Memory B cell (primary cell): ENCODE measurements at regions not wholly inside any gene's neighbourhood (a gene's known extent, or its start where the extent isn't known, plus 50 kb on each side); places are given as distances from the start of the nearest gene placed in this dataset.
"Not testable (repeated sequence)": the region's sequence is repeated elsewhere in the genome, so short reads cannot be mapped to it uniquely, and the experiment has no call there.

Experiments used
- ATAC-seq: fragments of 150-1000 bp; cut with Tn5 transposase; 2 replicates; pipeline ENCODE4 v1.10.0; 2021; ENCODE audit warnings: low read depth, mild to moderate bottlenecking, moderate library complexity
- DNase-seq, 2 donors: peaks; one replicate each; pipeline ENCODE4 v3.0.0; 2022; ENCODE audit warnings: low spot score in 2 of 2
- H3K27ac Mint-ChIP-seq: one replicate; pipeline ENCODE4 v1.8.0; 2022; ENCODE audit warnings: mild to moderate bottlenecking, moderate library complexity, mixed read lengths
- H3K27me3 Mint-ChIP-seq: one replicate; pipeline ENCODE4 v1.8.0; 2022; ENCODE audit warnings: mixed read lengths
- H3K36me3 Mint-ChIP-seq: one replicate; pipeline ENCODE4 v1.8.0; 2022; ENCODE audit warnings: mild to moderate bottlenecking, mixed read lengths
- H3K4me1 Mint-ChIP-seq: one replicate; pipeline ENCODE4 v1.8.0; 2022; ENCODE audit warnings: mixed read lengths
- H3K4me3 Mint-ChIP-seq: one replicate; pipeline ENCODE4 v1.8.0; 2022; ENCODE audit warnings: mild to moderate bottlenecking, moderate library complexity, mixed read lengths
- H3K9me3 Mint-ChIP-seq: one replicate; pipeline ENCODE4 v1.8.0; 2022; ENCODE audit warnings: mixed read lengths

DNA sequence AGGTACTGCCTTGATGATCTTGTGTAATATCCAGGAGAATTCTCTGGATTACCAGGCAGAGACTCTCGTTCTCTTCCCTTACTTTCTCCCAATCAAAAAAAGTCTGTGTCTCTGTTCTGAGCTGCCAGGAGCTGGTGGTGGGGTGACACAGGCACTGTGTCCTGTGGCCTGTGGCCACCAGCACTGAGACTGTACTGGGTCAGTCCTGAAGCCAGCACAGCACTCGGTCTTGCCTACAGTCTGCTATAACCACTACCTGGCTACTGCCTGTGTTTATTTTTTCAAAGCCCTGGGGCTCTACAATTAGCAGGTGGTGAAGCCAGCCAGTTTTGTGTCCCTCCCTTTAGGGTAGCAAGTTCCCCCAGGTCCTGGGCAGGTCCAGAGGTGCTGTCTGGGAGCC is 331.1 kb upstream of the MAGEB18 start:
- DNase-seq = no peak
- Mint-ChIP-seq H3K4me3 (no peak overlapping the region), H3K27me3 (no peaks in the 10 kb centered on the region), H3K4me1 (no peaks in the 10 kb centered on the region), H3K36me3 (no peaks in the 10 kb centered on the region), H3K9me3 (peaks cover 2% of the 10 kb centered on the region), H3K27ac (no peak overlapping the region)
- no peak for ATAC-seq

- Mint-ChIP-seq H3K27me3 (no peaks in the 10 kb centered on the region), H3K27ac (no peak overlapping the region), H3K36me3 (no peaks in the 10 kb centered on the region), H3K9me3 (peaks cover 3% of the 10 kb centered on the region), H3K4me1 (no peaks in the 10 kb centered on the region), H3K4me3 (no peak overlapping the region)
- ATAC-seq (no peak), DNase-seq (no peak)
Observed at GRCh38 chrX:25810202-25810601, 327.9 kb upstream of the MAGEB18 start.

- DNase-seq = no peak
- H3K27ac Mint-ChIP-seq = no peak overlapping the region
- no peaks in the 10 kb centered on the region for H3K4me1 Mint-ChIP-seq
- no peak overlapping the region for H3K4me3 Mint-ChIP-seq
- peaks cover 1% of the 10 kb centered on the region for H3K9me3 Mint-ChIP-seq
- no peaks in the 10 kb centered on the region for H3K36me3 Mint-ChIP-seq
- H3K27me3 Mint-ChIP-seq = no peaks in the 10 kb centered on the region
- no peak for ATAC-seq
Observed at GRCh38 chrX:25819879-25820278, 318.3 kb upstream of the MAGEB18 start.

DNA sequence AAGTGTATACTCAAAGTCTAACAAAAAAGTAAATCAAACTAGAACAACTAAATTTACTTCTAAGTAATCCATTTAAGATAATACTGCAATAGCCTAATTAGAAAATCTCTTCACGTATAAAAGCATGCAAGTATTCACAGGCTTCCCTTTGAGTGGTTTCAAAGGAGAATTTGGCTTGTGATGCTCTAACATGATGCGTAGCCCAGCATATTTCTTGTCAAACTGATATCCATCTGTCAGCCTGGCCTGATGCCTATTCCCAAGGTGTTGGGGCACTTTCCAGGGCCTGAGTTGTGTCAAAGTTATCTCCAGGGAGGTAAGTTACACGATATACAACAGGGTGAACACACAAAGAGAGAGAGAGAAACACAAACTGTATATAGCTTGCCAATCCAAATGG is 287.0 kb upstream of the MAGEB18 start:
- no peaks in the 10 kb centered on the region for H3K27me3 Mint-ChIP-seq
- no peak for ATAC-seq
- H3K36me3 Mint-ChIP-seq = no peaks in the 10 kb centered on the region
- DNase-seq = no peak
- no peak overlapping the region for H3K4me3 Mint-ChIP-seq
- H3K4me1 Mint-ChIP-seq = no peaks in the 10 kb centered on the region
- peaks cover 1% of the 10 kb centered on the region for H3K9me3 Mint-ChIP-seq
- no peak overlapping the region for H3K27ac Mint-ChIP-seq

DNA sequence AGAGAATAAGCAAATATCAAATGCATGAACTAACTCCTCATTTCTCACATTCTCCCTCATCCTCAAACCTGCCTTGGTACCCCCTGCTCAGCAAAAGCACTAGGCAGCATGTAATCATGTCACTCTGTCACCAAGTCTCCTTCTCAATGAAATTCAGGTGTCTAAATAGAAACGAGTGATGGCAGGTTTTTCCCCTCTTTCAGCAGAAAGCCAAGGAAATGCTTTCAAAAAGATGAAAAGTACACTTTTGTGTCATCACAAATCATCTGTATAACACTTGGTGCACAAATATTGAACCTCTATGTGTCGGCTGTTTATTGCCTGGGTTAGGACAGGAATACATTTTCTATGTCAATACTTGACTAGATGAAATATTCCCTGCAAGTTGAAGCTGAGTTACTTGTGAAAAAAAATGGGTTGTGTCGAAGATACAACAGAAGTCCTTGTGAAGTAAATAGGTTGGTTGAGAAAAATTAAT is 285.1 kb upstream of the MAGEB18 start:
- ATAC-seq = no peak
- Mint-ChIP-seq H3K36me3 (no peaks in the 10 kb centered on the region), H3K4me3 (no peak overlapping the region), H3K27ac (no peak overlapping the region), H3K4me1 (no peaks in the 10 kb centered on the region), H3K27me3 (no peaks in the 10 kb centered on the region), H3K9me3 (no peaks in the 10 kb centered on the region)
- DNase-seq = no peak

DNA sequence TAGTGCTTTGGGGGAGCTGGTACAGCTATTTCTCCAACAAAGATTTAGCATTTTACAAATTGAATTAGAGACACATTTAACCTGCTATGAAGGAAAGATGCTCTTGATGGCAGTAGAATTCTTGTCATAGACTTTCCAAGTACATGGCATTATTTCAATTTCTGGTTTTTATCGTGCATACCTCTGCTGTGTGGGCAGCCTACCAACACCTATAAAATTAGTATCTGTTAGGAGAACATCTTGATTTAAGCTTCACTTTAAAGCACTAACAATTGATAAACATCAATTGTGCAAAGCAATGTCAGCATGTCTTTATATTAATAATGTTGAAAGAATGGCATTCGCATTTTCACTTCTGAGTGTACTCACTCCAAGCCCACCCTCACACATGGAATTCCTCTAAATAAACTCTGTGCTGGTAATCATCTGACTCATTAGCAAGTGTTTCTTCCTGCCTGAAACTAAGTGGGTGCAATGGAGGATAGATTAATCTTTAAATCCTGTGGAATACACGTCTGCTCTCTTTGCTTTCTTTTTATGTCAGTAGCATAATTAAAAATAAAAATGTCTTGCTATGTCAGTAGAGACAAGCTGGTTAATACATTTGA is 279.8 kb upstream of the MAGEB18 start:
- no peaks in the 10 kb centered on the region for H3K27me3 Mint-ChIP-seq
- DNase-seq (no peak), ATAC-seq (no peak)

DNA sequence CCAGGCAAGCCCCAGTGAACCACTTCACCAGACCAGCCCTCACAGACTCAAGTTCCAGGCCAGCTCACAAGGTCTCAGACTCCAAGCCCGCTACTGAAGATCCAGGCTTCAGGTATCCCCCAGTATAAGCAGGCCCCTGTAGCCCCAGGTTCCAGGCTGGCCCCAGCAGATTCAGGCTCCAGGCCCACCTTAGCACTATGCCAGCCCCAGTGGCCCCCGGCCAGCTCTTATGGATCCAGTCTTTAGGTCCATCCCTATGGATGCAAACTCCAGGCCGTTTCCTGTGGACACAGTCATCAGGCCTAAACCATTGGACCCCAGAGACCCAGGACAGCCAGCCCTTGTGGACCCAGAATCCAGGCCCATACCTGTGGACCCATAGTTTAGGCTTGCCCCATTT is 277.8 kb upstream of the MAGEB18 start:
- Mint-ChIP-seq H3K27ac (no peak overlapping the region), H3K4me1 (no peaks in the 10 kb centered on the region), H3K27me3 (no peaks in the 10 kb centered on the region), H3K36me3 (no peaks in the 10 kb centered on the region), H3K4me3 (no peak overlapping the region), H3K9me3 (peaks cover 5% of the 10 kb centered on the region)
- DNase-seq = no peak
- no peak for ATAC-seq

More for the DNA sequence above, 279.8 kb upstream of the MAGEB18 start:
- no peaks in the 10 kb centered on the region for H3K4me1 Mint-ChIP-seq
- peaks cover 4% of the 10 kb centered on the region for H3K9me3 Mint-ChIP-seq
- H3K4me3 Mint-ChIP-seq = no peak overlapping the region
- no peaks in the 10 kb centered on the region for H3K36me3 Mint-ChIP-seq
- no peak overlapping the region for H3K27ac Mint-ChIP-seq

- H3K36me3 Mint-ChIP-seq = no peaks in the 10 kb centered on the region
- H3K4me3 Mint-ChIP-seq = no peak overlapping the region
- DNase-seq (no peak), ATAC-seq (no peak)
- H3K27me3 Mint-ChIP-seq = no peaks in the 10 kb centered on the region
- no peaks in the 10 kb centered on the region for H3K4me1 Mint-ChIP-seq
- no peak overlapping the region for H3K27ac Mint-ChIP-seq
- H3K9me3 Mint-ChIP-seq = peaks cover 1% of the 10 kb centered on the region
Observed at GRCh38 chrX:25869761-25870160, 268.4 kb upstream of the MAGEB18 start.

GRCh38 chrX:25872786-25873185 is 265.4 kb upstream of the MAGEB18 start:
- no peak for DNase-seq
- ATAC-seq = no peak
- Mint-ChIP-seq H3K4me3 (no peak overlapping the region), H3K27me3 (no peaks in the 10 kb centered on the region), H3K36me3 (no peaks in the 10 kb centered on the region), H3K9me3 (peaks cover 2% of the 10 kb centered on the region), H3K4me1 (no peaks in the 10 kb centered on the region), H3K27ac (no peak overlapping the region)

GRCh38 chrX:25873196-25873595 is 264.9 kb upstream of the MAGEB18 start:
- Mint-ChIP-seq H3K27me3 (no peaks in the 10 kb centered on the region), H3K4me3 (no peak overlapping the region), H3K36me3 (no peaks in the 10 kb centered on the region), H3K4me1 (no peaks in the 10 kb centered on the region), H3K9me3 (peaks cover 2% of the 10 kb centered on the region), H3K27ac (no peak overlapping the region)
- DNase-seq (no peak), ATAC-seq (no peak)

DNA sequence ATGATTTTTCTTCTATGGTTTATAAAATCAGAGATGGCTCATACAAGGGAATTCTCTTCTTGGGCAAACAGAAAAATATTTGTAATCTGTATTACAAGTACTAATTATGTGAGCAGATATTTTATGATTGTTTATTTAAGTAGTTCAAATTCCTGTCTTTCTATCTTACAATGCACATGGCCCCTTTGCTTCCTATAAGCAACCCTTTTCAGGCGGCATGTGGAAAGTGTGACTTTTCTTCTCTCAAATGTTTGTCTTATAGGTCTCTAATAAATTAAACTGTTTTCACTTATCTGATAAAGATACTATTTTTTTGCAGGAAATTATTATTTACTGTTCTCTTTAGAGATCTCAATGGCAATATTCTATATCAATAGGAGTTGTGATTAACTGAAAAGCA is 259.3 kb upstream of the MAGEB18 start:
- ATAC-seq (no peak), DNase-seq (no peak)
- H3K4me3 Mint-ChIP-seq = no peak overlapping the region
- H3K27ac Mint-ChIP-seq = no peak overlapping the region
- H3K9me3 Mint-ChIP-seq = peaks cover 3% of the 10 kb centered on the region
- H3K4me1 Mint-ChIP-seq = no peaks in the 10 kb centered on the region
- no peaks in the 10 kb centered on the region for H3K27me3 Mint-ChIP-seq
- no peaks in the 10 kb centered on the region for H3K36me3 Mint-ChIP-seq

DNA sequence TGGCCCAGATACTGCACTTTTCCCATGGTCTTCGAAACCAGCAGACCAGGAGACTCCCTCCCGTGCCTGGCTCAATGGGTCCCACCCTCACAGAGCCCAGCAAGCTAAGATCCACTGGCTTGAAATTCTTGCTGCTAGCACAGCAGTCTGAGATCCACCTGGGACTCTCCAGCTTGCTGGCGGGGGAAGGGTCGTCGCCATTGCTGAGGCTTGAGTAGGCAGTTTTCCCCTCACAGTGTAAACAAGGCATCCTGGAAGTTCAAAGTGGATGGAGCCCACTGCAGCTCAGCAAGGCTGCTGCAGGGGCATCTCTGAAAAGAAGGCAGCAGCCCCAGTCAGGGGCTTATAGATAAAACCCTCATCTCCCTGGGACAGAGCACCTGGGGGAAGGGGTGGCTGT is 255.6 kb upstream of the MAGEB18 start:
- not testable (repeated sequence) for H3K36me3 Mint-ChIP-seq, H3K27me3 Mint-ChIP-seq, DNase-seq, H3K27ac Mint-ChIP-seq, ATAC-seq, H3K4me1 Mint-ChIP-seq, H3K4me3 Mint-ChIP-seq, H3K9me3 Mint-ChIP-seq

DNA sequence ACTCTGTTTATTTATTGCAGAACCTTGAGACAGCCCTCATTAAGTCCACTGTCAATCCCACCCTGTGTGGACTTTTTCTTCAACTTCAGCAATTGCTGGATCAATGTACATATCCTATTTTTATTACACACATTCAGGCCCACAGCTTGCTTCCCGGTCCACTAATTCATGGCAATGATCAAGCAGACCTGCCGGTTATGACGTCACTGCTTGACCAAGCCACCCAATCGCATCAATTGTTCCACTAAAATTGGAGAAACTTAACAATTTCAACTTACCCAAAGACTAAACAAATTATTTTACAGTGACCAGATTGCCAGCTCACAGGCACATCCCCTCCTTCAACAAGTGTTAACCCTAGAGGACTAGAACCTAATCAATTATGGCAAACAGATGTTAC is 240.4 kb upstream of the MAGEB18 start:
- Mint-ChIP-seq H3K36me3 (no peaks in the 10 kb centered on the region), H3K27ac (no peak overlapping the region), H3K27me3 (no peaks in the 10 kb centered on the region), H3K4me3 (no peak overlapping the region), H3K4me1 (no peaks in the 10 kb centered on the region), H3K9me3 (peaks cover 3% of the 10 kb centered on the region)
- no peak for ATAC-seq
- no peak for DNase-seq

DNA sequence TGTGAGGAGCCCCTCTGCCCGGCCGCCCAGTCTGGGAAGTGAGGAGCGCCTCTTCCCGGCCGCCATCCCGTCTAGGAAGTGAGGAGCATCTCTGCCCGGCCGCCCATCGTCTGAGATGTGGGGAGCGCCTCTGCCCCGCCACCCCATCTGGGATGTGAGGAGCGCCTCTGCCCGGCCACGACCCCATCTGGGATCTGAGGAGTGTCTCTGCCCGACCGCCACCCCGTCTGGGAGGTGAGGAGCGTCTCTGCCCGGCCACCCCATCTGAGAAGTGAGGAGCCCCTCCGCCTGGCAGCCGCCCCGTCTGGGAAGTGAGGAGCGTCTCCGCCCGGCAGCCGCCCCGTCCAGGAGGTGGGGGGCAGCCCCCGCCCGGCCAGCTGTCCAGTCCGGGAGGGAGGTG is 232.4 kb upstream of the MAGEB18 start:
- ATAC-seq, H3K4me3 Mint-ChIP-seq, H3K36me3 Mint-ChIP-seq, H3K4me1 Mint-ChIP-seq, DNase-seq, H3K9me3 Mint-ChIP-seq, H3K27me3 Mint-ChIP-seq, H3K27ac Mint-ChIP-seq: not testable (repeated sequence)

DNA sequence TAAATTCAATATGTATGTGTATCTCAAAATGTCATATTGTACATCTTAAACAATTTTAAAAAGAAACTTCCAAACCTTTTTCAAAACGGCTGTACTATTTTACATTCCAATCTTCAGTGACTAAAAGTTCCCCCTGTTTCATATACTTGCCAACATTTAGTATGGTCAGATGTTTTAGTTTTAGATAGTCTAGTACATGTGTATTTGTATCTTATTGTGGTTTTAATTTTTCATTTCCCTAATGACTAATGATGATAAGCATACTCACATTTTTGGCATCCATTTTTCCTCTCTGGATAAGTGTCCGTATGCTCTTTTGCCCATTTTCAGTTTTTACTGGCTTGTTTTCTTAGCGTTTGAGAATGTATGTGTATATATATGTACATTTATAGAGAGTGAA is 212.2 kb upstream of the MAGEB18 start:
- DNase-seq = no peak
- no peak for ATAC-seq
- Mint-ChIP-seq H3K4me3 (no peak overlapping the region), H3K4me1 (no peaks in the 10 kb centered on the region), H3K9me3 (peaks cover 2% of the 10 kb centered on the region), H3K27ac (no peak overlapping the region), H3K36me3 (no peaks in the 10 kb centered on the region), H3K27me3 (no peaks in the 10 kb centered on the region)
